Spleen (tissue), 11 donors: ENCODE measurements at regions not wholly inside any gene's neighbourhood (a gene's known extent, or its start where the extent isn't known, plus 50 kb on each side); places are given as distances from the start of the nearest gene placed in this dataset.
"Not testable (repeated sequence)": the region's sequence is repeated elsewhere in the genome, so short reads cannot be mapped to it uniquely, and the experiment has no call there.

Experiments
- DNase-seq: peaks from one replicate; pipeline ENCODE4 v3.0.0-alpha.2; 2020
- H3K27ac ChIP-seq, 8 donors: fragments of 200-600 bp; sonication (generic) in 7 of 8; 1 replicate in 4 of 8; 2 replicates in 4 of 8; pipeline versions ENCODE4 v1.5.0 to v1.8.0; 2016 to 2021; ENCODE audit warnings: inconsistent platforms in 4 of 8, mild to moderate bottlenecking in 4 of 8, moderate library complexity in 1 of 8
- H3K27me3 ChIP-seq, 7 donors: fragments of 200-600 bp; sonication (generic) in 6 of 7; replicated peaks in 1 of 7; 1 replicate in 4 of 7; 2 replicates in 3 of 7; pipeline versions ENCODE4 v1.5.0 to v1.8.0; 2016 to 2021; ENCODE audit warnings: inconsistent platforms in 3 of 7, mild to moderate bottlenecking in 1 of 7
- H3K36me3 ChIP-seq, 6 donors: fragments of 200-600 bp; sonication (generic) in 5 of 6; 1 replicate in 4 of 6; 2 replicates in 2 of 6; pipeline versions ENCODE4 v1.5.0 to v1.8.0; 2016 to 2021; ENCODE audit warnings: inconsistent platforms in 2 of 6
- H3K4me1 ChIP-seq, 6 donors: fragments of 200-600 bp; sonication (generic) in 5 of 6; 1 replicate in 3 of 6; 2 replicates in 3 of 6; pipeline versions ENCODE4 v1.5.0 to v1.8.0; 2016 to 2021; ENCODE audit warnings: inconsistent platforms in 3 of 6
- H3K4me3 ChIP-seq, 8 donors: fragments of 200-600 bp; sonication (generic) in 7 of 8; 1 replicate in 4 of 8; 2 replicates in 4 of 8; pipeline versions ENCODE4 v1.5.0 to v1.8.0; 2016 to 2021; ENCODE audit warnings: inconsistent platforms in 4 of 8, mild to moderate bottlenecking in 4 of 8, moderate library complexity in 2 of 8
- H3K9me3 ChIP-seq, 8 donors: fragments of 200-600 bp; sonication (generic) in 7 of 8; 1 replicate in 4 of 8; 2 replicates in 4 of 8; pipeline versions ENCODE4 v1.5.0 to v1.8.0; 2016 to 2021; ENCODE audit warnings: inconsistent platforms in 4 of 8
- CTCF ChIP-seq, 11 experiments: fragments of 200-600 bp in 7 of 11; fragments of 450-650 bp in 4 of 11; sonication (generic) in 4 of 11; IDR thresholded peaks in 8 of 11; conservative IDR thresholded peaks in 3 of 11; 1 replicate in 7 of 11; 2 replicates in 4 of 11; pipeline versions ENCODE4 v1.4.0 to v1.8.0; 2016 to 2021; ENCODE audit warnings: antibody characterized with exemption in 11 of 11, inconsistent platforms in 4 of 11, mild to moderate bottlenecking in 1 of 11
- POLR2A ChIP-seq, 3 donors: fragments of 450-650 bp; IDR thresholded peaks; one replicate each; pipeline ENCODE4 v1.5.1; 2017; ENCODE audit warnings: antibody characterized with exemption in 3 of 3, mild to moderate bottlenecking in 1 of 3
- POLR2AphosphoS5 ChIP-seq, 3 donors: sonication (generic); formaldehyde crosslinking; IDR thresholded peaks; one replicate each; pipeline ENCODE4 v1.5.1; 2017; ENCODE audit warnings: antibody characterized with exemption in 3 of 3
- WGBS, 5 donors: extraction: QIAGEN DNeasy Blood & Tissue Kit in 3 of 5; methylation state at CpG; one replicate each; pipeline versions ENCODE4 v1.1.5 to v1.1.7; 2013 to 2018; 5-methylcytosine and 5-hydroxymethylcytosine counted together
- intact Hi-C: fragments of 100-400 bp; cut with DNase I; formaldehyde crosslinking; loops from one replicate; pipeline ENCODE4 v1.15.0; 2023; ENCODE audit warnings: low total_unique reads
- donor health status: healthy with polysubstance abuse.
- donor health status: DM: no; HTN: no; CAD: no; lungs with moderate emphysema.
- donor health status: DM: no; HTN: no; CAD: no.
- donor health status: Bipolar disorder and iron deficiency.
- donor health status: healthy.
- donor health status: DM: no; HTN: no; CAD: no.
- donor health status: DM: yes; HTN: yes; CAD: no.

- Histone ChIP-seq H3K27me3 (no peaks in the 10 kb centered on the region), H3K27ac (no peak overlapping the region), H3K4me3 (no peak overlapping the region), H3K36me3 (no peaks in the 10 kb centered on the region), H3K9me3 (peaks cover 0 to 19% (median 5%) of the 10 kb centered on the region in 8 donors), H3K4me1 (no peaks in the 10 kb centered on the region)
- WGBS, 5 donors, result 71 to 85% (median 80%) methylated on average over 4 of the region's 4 CpGs
- intact Hi-C loops, result no loop called here
- no peak for DNase-seq
- no peak for TF ChIP-seq POLR2AphosphoS5 (IDR thresholded peaks at IDR 0.05)
- no peak for TF ChIP-seq CTCF (IDR thresholded peaks at IDR 0.05 in 8 of 11, conservative IDR thresholded peaks at IDR 0.05 in 3 of 11)
- no peak for TF ChIP-seq POLR2A (IDR thresholded peaks at IDR 0.05)
Observed at GRCh38 chr9:108396193-108396592, 459.6 kb downstream of the ACTL7B start.

GRCh38 chr9:108395421-108395820 is 460.4 kb downstream of the ACTL7B start:
- H3K4me1 ChIP-seq, result no peaks in the 10 kb centered on the region
- H3K27ac ChIP-seq, result no peak overlapping the region
- intact Hi-C loops, result no loop called here
- H3K36me3 ChIP-seq, result no peaks in the 10 kb centered on the region
- no peaks in the 10 kb centered on the region for H3K27me3 ChIP-seq
- no peak for DNase-seq
- no peak overlapping the region for H3K4me3 ChIP-seq
- 85 to 92% (median 86%) methylated on average over 4 of the region's 4 CpGs for WGBS, 5 donors
- H3K9me3 ChIP-seq, result peaks cover 0 to 19% (median 5%) of the 10 kb centered on the region in 8 donors
- TF ChIP-seq CTCF (IDR thresholded peaks at IDR 0.05 in 8 of 11, conservative IDR thresholded peaks at IDR 0.05 in 3 of 11) (no peak), POLR2A (IDR thresholded peaks at IDR 0.05) (no peak)

GRCh38 chr9:108394726-108395125 is 461.1 kb downstream of the ACTL7B start:
- peak; percentile 52 for DNase-seq
- 93 to 98% (median 96%) methylated on average over 12 to 13 of the region's 13 CpGs for WGBS, 5 donors
- intact Hi-C loops, result no loop called here
- Histone ChIP-seq H3K4me3 (no peak overlapping the region), H3K4me1 (no peaks in the 10 kb centered on the region), H3K36me3 (no peaks in the 10 kb centered on the region), H3K27ac (no peak overlapping the region), H3K9me3 (peaks cover 0 to 19% (median 5%) of the 10 kb centered on the region in 8 donors), H3K27me3 (no peaks in the 10 kb centered on the region)
- TF ChIP-seq POLR2AphosphoS5 (IDR thresholded peaks at IDR 0.05), result no peak
- TF ChIP-seq CTCF (IDR thresholded peaks at IDR 0.05 in 8 of 11, conservative IDR thresholded peaks at IDR 0.05 in 3 of 11), result no peak
- no peak for TF ChIP-seq POLR2A (IDR thresholded peaks at IDR 0.05)

- H3K27ac ChIP-seq, H3K4me3 ChIP-seq, H3K36me3 ChIP-seq, intact Hi-C loops, H3K27me3 ChIP-seq, H3K4me1 ChIP-seq: not testable (repeated sequence)
- H3K9me3 ChIP-seq, result peaks cover 0 to 19% (median 5%) of the 10 kb centered on the region in 8 donors
- peak; percentile 45 for DNase-seq
- WGBS, 5 donors, result 96 to 97% (median 96%) methylated on average over 14 to 31 of the region's 31 CpGs
Observed at GRCh38 chr9:108393481-108394001, 462.2 kb downstream of the ACTL7B start.

GRCh38 chr9:108392877-108393276 is 462.9 kb downstream of the ACTL7B start:
- no peak overlapping the region for H3K4me3 ChIP-seq
- H3K27ac ChIP-seq, result no peak overlapping the region
- 92 to 100% (median 97%) methylated on average over 1 of the region's 1 CpG for WGBS, 5 donors
- H3K36me3 ChIP-seq, result no peaks in the 10 kb centered on the region
- H3K9me3 ChIP-seq, result peaks cover 0 to 18% (median 5%) of the 10 kb centered on the region in 8 donors
- H3K27me3 ChIP-seq, result no peaks in the 10 kb centered on the region
- intact Hi-C loops, result no loop called here
- H3K4me1 ChIP-seq, result no peaks in the 10 kb centered on the region
- DNase-seq, result no peak
- TF ChIP-seq POLR2A (IDR thresholded peaks at IDR 0.05) (no peak), POLR2AphosphoS5 (IDR thresholded peaks at IDR 0.05) (no peak), CTCF (IDR thresholded peaks at IDR 0.05 in 8 of 11, conservative IDR thresholded peaks at IDR 0.05 in 3 of 11) (no peak)
